ENCODE measurements at regions not wholly inside any gene's neighbourhood (a gene's known extent, or its start where the extent isn't known, plus 50 kb on each side); places are given as distances from the start of the nearest gene placed in this dataset.

DNA sequence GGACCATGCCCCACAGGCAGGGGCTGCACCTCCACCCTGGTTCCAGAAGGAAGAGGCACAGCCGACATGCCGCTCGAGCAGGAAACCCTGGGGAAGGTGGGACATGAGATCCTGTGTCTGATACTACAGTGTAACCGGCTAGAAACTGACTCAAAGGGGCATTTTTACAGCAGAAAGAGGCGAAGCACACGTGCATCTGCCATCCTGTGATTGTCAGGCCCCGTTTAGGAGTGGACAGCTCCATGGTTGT, 62.7 kb downstream of the SIK1 start:
- no peak for DNase-seq
- H3K4me1 ChIP-seq: peaks cover 11 to 16% of the 10 kb centered on the region in 2 donors

DNA sequence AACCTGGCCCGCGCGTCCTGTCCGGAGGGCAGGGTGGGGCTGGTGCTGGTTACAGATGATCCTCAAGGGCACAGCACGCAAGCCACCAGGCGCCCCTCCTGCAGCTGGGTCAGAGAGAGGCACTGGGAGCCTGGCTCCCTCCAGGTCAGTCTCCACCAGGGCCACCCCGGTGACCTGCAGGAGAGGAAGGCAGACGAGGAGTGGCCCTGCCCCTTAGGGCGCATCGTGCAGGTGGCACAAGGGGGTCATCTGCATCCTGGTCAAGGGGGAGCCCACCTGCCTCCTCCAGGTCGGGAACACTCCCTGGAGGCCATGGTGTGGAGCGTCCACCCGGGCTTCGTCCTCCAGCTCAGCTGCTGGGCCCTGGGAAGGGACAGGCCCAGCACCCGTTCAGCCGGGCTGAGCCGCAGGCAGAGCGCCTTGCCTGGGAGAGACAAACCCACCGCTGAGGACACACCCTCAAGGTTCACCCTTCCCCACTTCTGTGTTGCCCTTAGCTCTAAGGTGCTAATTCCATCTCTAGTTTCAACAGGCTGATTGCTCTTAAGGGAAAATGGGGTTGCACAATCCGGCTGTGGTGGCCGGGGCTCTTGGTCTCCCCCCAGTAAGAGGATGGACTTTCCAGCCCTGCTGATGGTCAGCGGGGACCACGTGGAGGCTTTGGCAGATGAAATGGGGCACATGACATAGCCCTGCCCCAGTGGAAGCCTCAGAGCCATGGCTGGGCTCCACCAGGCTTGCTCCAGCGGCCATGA, 63.2 kb downstream of the SIK1 start:
- no peak overlapping the region for H3K4me3 ChIP-seq
- TF ChIP-seq, protein P1, sequence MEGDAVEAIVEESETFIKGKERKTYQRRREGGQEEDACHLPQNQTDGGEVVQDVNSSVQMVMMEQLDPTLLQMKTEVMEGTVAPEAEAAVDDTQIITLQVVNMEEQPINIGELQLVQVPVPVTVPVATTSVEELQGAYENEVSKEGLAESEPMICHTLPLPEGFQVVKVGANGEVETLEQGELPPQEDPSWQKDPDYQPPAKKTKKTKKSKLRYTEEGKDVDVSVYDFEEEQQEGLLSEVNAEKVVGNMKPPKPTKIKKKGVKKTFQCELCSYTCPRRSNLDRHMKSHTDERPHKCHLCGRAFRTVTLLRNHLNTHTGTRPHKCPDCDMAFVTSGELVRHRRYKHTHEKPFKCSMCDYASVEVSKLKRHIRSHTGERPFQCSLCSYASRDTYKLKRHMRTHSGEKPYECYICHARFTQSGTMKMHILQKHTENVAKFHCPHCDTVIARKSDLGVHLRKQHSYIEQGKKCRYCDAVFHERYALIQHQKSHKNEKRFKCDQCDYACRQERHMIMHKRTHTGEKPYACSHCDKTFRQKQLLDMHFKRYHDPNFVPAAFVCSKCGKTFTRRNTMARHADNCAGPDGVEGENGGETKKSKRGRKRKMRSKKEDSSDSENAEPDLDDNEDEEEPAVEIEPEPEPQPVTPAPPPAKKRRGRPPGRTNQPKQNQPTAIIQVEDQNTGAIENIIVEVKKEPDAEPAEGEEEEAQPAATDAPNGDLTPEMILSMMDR (IDR thresholded peaks at IDR 0.05 in 4 of 5, conservative IDR thresholded peaks at IDR 0.05 in 1 of 5): no peak
- TF ChIP-seq POLR2A (IDR thresholded peaks at IDR 0.05): no peak
- H3K9me3 ChIP-seq: no peaks in the 10 kb centered on the region
- H3K36me3 ChIP-seq: no peaks in the 10 kb centered on the region
- peaks cover 11 to 16% of the 10 kb centered on the region in 2 donors for H3K4me1 ChIP-seq
- DNase-seq: no peak
- peak overlapping the region in 2 of 4 donors; percentile 87 to 92 for H3K27ac ChIP-seq
- intact Hi-C loops (cut with DNase I; ENCODE audit: low total_unique reads) (no loop called here), in situ Hi-C loops (cut with MboI; ENCODE audit: low sequenced_read_pairs in 4 of 4) (no loop called here)
- no peak for ATAC-seq
- peaks cover 0 to 10% (median 0%) of the 10 kb centered on the region in 3 donors for H3K27me3 ChIP-seq

More for the DNA sequence above, 62.7 kb downstream of the SIK1 start:
- Histone ChIP-seq H3K27me3 (peaks cover 0 to 11% (median 0%) of the 10 kb centered on the region in 3 donors), H3K36me3 (no peaks in the 10 kb centered on the region), H3K27ac (no peak overlapping the region), H3K4me3 (no peak overlapping the region), H3K9me3 (no peaks in the 10 kb centered on the region)
- no peak for ATAC-seq
- TF ChIP-seq, protein P1 (IDR thresholded peaks at IDR 0.05 in 4 of 5, conservative IDR thresholded peaks at IDR 0.05 in 1 of 5): no peak
- no peak for TF ChIP-seq POLR2A (IDR thresholded peaks at IDR 0.05)
- in situ Hi-C loops (cut with MboI; ENCODE audit: low sequenced_read_pairs in 4 of 4): no loop called here
- intact Hi-C loops (cut with DNase I; ENCODE audit: low total_unique reads): no loop called here

DNA sequence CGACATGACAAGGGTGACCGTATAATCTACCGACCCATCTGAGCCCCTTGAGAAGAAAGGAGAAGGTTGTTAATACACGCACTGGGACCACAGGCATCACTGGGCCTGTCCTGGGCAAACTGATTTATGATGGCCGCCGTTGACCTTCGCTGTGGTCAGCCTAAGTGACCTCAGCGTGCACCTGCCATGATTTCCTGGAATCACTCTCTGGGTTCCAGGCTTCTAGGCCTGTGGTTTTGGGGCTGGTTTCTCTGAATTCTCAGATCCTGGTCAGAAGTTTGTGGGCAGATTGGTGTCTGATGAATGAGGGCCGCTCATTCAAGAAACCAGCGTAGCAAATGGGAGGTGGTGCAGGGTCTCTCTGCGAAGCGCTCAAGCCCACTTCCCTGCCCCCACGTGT, 64.0 kb downstream of the SIK1 start:
- ATAC-seq: no peak
- H3K4me3 ChIP-seq: peak overlapping the region in 1 of 4 donors; percentile 48
- intact Hi-C loops (cut with DNase I; ENCODE audit: low total_unique reads) (loop anchor here (1.0 kb wide), 1 partner anchor 283 kb away; no protein-coding TSS in a partner anchor), in situ Hi-C loops (cut with MboI; ENCODE audit: low sequenced_read_pairs in 4 of 4) (no loop called here)
- peak overlapping the region; percentile 82 to 92 (median 86) for H3K27ac ChIP-seq
- H3K9me3 ChIP-seq: no peaks in the 10 kb centered on the region
- DNase-seq: no peak
- peaks cover 11 to 16% of the 10 kb centered on the region in 2 donors for H3K4me1 ChIP-seq
- H3K27me3 ChIP-seq: peaks cover 0 to 9% (median 0%) of the 10 kb centered on the region in 3 donors
- H3K36me3 ChIP-seq: no peaks in the 10 kb centered on the region
- TF ChIP-seq, protein P1 (IDR thresholded peaks at IDR 0.05 in 4 of 5, conservative IDR thresholded peaks at IDR 0.05 in 1 of 5): no peak
- no peak for TF ChIP-seq POLR2A (IDR thresholded peaks at IDR 0.05)

DNA sequence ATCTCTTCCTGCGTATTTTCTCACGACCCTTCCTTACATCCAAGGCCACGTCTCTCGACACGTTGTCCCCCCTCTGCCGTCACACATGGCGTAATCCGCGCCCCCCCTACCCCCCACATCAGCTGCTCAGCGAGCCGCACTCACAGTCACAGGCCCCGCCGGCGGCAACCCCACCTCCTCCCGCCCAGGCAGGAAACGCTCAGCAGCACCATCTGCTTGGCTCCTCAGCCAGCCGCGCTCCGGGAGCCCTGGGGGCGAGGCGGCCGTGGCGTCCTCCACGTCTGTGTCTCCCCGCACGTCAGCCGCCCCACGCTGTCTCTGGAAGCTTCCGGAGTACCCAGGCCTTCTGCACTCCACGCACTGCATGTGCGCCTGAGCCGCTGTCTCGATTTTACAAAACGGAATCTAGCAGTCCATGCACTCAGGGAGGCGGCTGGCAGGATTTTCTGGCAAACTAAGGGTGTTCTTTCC, 64.6 kb downstream of the SIK1 start:
- peak in 1 of 2 donors; percentile 9 for TF ChIP-seq POLR2A (IDR thresholded peaks at IDR 0.05)
- TF ChIP-seq, protein P1 (IDR thresholded peaks at IDR 0.05 in 4 of 5, conservative IDR thresholded peaks at IDR 0.05 in 1 of 5): no peak
- no peaks in the 10 kb centered on the region for H3K36me3 ChIP-seq
- no peaks in the 10 kb centered on the region for H3K9me3 ChIP-seq
- H3K27ac ChIP-seq: peak overlapping the region; percentile 82 to 92 (median 86)
- DNase-seq (peak; percentile 53 to 67), ATAC-seq (peak; percentile 42 to 52)
- peaks cover 0 to 5% (median 0%) of the 10 kb centered on the region in 3 donors for H3K27me3 ChIP-seq
- intact Hi-C loops (cut with DNase I; ENCODE audit: low total_unique reads) (loop anchor here (1.0 kb wide), 1 partner anchor 284 kb away; no protein-coding TSS in a partner anchor), in situ Hi-C loops (cut with MboI; ENCODE audit: low sequenced_read_pairs in 4 of 4) (no loop called here)
- peak overlapping the region; percentile 26 to 51 (median 44) for H3K4me3 ChIP-seq
- H3K4me1 ChIP-seq: peaks cover 11 to 16% of the 10 kb centered on the region in 2 donors

Measured in gastrocnemius medialis (tissue), 4 donors.